ENCODE measurements at regions not wholly inside any gene's neighbourhood (a gene's known extent, or its start where the extent isn't known, plus 50 kb on each side); places are given as distances from the start of the nearest gene placed in this dataset.
"Not testable (repeated sequence)": the region's sequence is repeated elsewhere in the genome, so short reads cannot be mapped to it uniquely, and the experiment has no call there.

- DNase-seq, result no peak
Measured at GRCh38 chr3:34132069-34132692, 333.8 kb downstream of the PDCD6IP start.

- no peak for DNase-seq
Measured at GRCh38 chr3:34139566-34139965, 341.1 kb downstream of the PDCD6IP start.

GRCh38 chr3:34140616-34141015, 342.2 kb downstream of the PDCD6IP start:
- no peak for DNase-seq

- no peak for DNase-seq
Measured at GRCh38 chr3:34141841-34142337, 343.5 kb downstream of the PDCD6IP start.

- DNase-seq, result no peak
Measured at GRCh38 chr3:34145796-34146195, 347.4 kb downstream of the PDCD6IP start.

- DNase-seq, result no peak
Measured at GRCh38 chr3:34146596-34146995, 348.2 kb downstream of the PDCD6IP start.

GRCh38 chr3:34150992-34151391, 352.6 kb downstream of the PDCD6IP start:
- no peak for DNase-seq

GRCh38 chr3:34152656-34153055, 354.2 kb downstream of the PDCD6IP start:
- DNase-seq, result no peak

- DNase-seq, result no peak
Measured at GRCh38 chr3:34155108-34155507, 356.7 kb downstream of the PDCD6IP start.

- DNase-seq, result no peak
Measured at GRCh38 chr3:34155666-34156065, 357.2 kb downstream of the PDCD6IP start.

GRCh38 chr3:34157491-34157890, 359.1 kb downstream of the PDCD6IP start:
- no peak for DNase-seq

- DNase-seq, result no peak
Measured at GRCh38 chr3:34159613-34160420, 361.4 kb downstream of the PDCD6IP start.

- not testable (repeated sequence) for DNase-seq
Measured at GRCh38 chr3:34169636-34170035, 371.2 kb downstream of the PDCD6IP start.

- no peak for DNase-seq
Measured at GRCh38 chr3:34174740-34175139, 376.3 kb downstream of the PDCD6IP start.

GRCh38 chr3:34175636-34176176, 377.3 kb downstream of the PDCD6IP start:
- DNase-seq, result no peak

- no peak for DNase-seq
Measured at GRCh38 chr3:34176723-34177122, 378.3 kb downstream of the PDCD6IP start.

GRCh38 chr3:34178415-34178814, 380.0 kb downstream of the PDCD6IP start:
- no peak for DNase-seq

- DNase-seq, result no peak
Measured at GRCh38 chr3:34179716-34180115, 381.3 kb downstream of the PDCD6IP start.

GRCh38 chr3:34180532-34180931, 382.1 kb downstream of the PDCD6IP start:
- DNase-seq, result no peak

- DNase-seq, result no peak
Measured at GRCh38 chr3:34183114-34183513, 384.7 kb downstream of the PDCD6IP start.

- no peak for DNase-seq
Measured at GRCh38 chr3:34183611-34184340, 385.3 kb downstream of the PDCD6IP start.

GRCh38 chr3:34185301-34185700, 386.9 kb downstream of the PDCD6IP start:
- no peak for DNase-seq

- DNase-seq, result no peak
Measured at GRCh38 chr3:34189133-34189532, 390.7 kb downstream of the PDCD6IP start.

Data from T-helper 2 cell (primary cell).